ENCODE measurements at regions not wholly inside any gene's neighbourhood (a gene's known extent, or its start where the extent isn't known, plus 50 kb on each side); places are given as distances from the start of the nearest gene placed in this dataset.

DNA sequence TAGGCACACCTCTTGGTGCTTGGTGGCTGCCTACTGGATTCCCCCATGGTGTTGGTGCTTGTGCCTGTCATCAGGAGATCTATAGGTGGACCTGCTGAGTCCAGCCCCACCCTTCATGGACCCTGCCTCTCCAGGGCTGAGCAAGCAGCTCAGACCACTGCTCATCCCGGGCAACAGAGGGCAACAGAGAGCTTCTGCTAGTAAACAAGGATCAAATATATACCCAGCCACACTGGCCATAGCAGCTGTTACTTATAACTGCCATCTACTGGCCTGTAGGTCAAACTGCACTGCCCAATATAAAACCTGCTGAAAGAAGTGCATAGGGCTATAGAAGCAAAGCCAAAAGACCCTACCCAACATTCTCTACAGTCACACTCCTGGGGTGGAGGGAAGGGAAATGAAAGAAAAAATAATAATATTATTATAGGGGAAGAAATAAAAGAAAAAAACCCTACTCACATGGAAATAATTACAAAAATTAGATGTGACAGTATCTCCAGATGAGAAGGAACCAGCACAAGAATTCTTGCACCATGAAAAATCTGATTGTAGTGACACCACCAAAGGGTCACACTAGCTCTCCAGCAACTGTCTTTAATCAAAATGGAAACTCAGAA, 54.9 kb upstream of the ZNF800 start:
- Histone ChIP-seq H3K9ac (replicated peaks; ENCODE audit: extremely low read depth, insufficient read depth, low read length) (no peak overlapping the region), H3K4me1 (ENCODE audit: control insufficient read depth, extremely low read depth, insufficient read depth, low read length) (no peaks in the 10 kb centered on the region), H3K9me3 (replicated peaks; ENCODE audit: control insufficient read depth, insufficient read depth, low read length) (no peaks in the 10 kb centered on the region), H3K27ac (ENCODE audit: insufficient read depth, low read depth, low read length) (no peak overlapping the region), H3K36me3 (ENCODE audit: control insufficient read depth in 2 of 2, extremely low read depth in 1 of 2, insufficient read depth in 2 of 2, low read length in 2 of 2) (no peaks in the 10 kb centered on the region), H4K20me1 (replicated peaks; ENCODE audit: control insufficient read depth, extremely low read depth, insufficient read depth, low read length) (no peaks in the 10 kb centered on the region), H3K4me2 (ENCODE audit: insufficient read depth, low read length) (no peak overlapping the region), H3K79me2 (ENCODE audit: control insufficient read depth, insufficient read depth, low read length) (no peaks in the 10 kb centered on the region), H3K4me3 (replicated peaks in 1 of 3; ENCODE audit: insufficient read depth in 1 of 3, low read depth in 1 of 3, low read length in 3 of 3) (no peak overlapping the region), H3K9me1 (replicated peaks; ENCODE audit: control insufficient read depth, extremely low read depth, insufficient read depth, low read length) (no peaks in the 10 kb centered on the region), H3K27me3 (ENCODE audit: control insufficient read depth in 2 of 2, insufficient read depth in 2 of 2, low read length in 2 of 2) (no peaks in the 10 kb centered on the region), H2AFZ (ENCODE audit: low read depth, low read length) (no peak overlapping the region)
- TF ChIP-seq EZH2 (IDR thresholded peaks at IDR 0.05; ENCODE audit: borderline replicate concordance, low read depth, low read length, severe bottlenecking): no peak
- TF ChIP-seq FOS (IDR thresholded peaks at IDR 0.05; ENCODE audit: borderline replicate concordance, insufficient read depth, low read length): no peak
- TF ChIP-seq, protein P1, sequence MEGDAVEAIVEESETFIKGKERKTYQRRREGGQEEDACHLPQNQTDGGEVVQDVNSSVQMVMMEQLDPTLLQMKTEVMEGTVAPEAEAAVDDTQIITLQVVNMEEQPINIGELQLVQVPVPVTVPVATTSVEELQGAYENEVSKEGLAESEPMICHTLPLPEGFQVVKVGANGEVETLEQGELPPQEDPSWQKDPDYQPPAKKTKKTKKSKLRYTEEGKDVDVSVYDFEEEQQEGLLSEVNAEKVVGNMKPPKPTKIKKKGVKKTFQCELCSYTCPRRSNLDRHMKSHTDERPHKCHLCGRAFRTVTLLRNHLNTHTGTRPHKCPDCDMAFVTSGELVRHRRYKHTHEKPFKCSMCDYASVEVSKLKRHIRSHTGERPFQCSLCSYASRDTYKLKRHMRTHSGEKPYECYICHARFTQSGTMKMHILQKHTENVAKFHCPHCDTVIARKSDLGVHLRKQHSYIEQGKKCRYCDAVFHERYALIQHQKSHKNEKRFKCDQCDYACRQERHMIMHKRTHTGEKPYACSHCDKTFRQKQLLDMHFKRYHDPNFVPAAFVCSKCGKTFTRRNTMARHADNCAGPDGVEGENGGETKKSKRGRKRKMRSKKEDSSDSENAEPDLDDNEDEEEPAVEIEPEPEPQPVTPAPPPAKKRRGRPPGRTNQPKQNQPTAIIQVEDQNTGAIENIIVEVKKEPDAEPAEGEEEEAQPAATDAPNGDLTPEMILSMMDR (IDR thresholded peaks at IDR 0.05; ENCODE audit: extremely low read depth in 1 of 2, insufficient read depth in 1 of 2, low read depth in 1 of 2, low read length in 2 of 2): peak; percentile 47 to 60
- no peak for TF ChIP-seq POLR2AphosphoS5 (IDR thresholded peaks at IDR 0.05; ENCODE audit: insufficient read depth, low read depth, low read length)
- peak; percentile 32 for DNase-seq (ENCODE audit: low read depth, low spot score)
- dilution Hi-C loops (cut with MboI; ENCODE audit: extremely low pct_ligation_motif_present, low sequenced_read_pairs): no loop called here
- intact Hi-C loops (cut with micrococcal nuclease): loop anchor here (1.0 kb wide), 2 partner anchors 100 to 644 kb away; no protein-coding TSS in a partner anchor
- POLR2A ChIA-PET: interaction anchor here (0.9 kb wide), 1 partner anchor 55 kb away, joined by 3 read pairs; the partner anchor contains the start of gene ZNF800
- FAIRE-seq: peak; percentile 8
- no TSS peak for BruUV-seq (replicated peaks)
- CTCF ChIA-PET: interaction anchor here (1.0 to 3.1 kb wide), 7 partner anchors 12 to 762 kb away, joined by 3 to 32 read pairs (median 4); no protein-coding TSS in a partner anchor

DNA sequence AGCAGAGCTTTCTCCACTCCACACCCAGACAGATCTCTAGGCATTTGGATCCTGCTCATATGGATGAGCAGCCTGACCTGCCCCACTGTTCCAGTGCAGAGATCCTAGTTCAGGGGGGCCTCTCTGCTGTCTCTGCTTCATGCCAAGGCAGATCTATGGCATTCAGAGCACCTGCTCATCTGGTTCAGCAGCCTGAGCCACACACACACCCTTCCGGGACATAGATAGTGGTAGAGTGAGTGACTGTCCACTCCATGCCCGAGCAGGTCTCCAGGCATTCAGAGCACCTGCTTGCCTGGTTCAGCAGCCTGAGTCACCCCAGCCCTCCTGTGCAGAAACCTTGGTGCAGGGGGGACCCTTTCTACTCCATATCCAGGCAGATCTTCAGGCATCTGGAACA, 54.3 kb upstream of the ZNF800 start:
- BruUV-seq (replicated peaks): no TSS peak
- ChIA-PET CTCF (interaction anchor here (1.0 to 3.1 kb wide), 6 partner anchors 11 to 763 kb away, joined by 3 to 32 read pairs (median 8); no protein-coding TSS in a partner anchor), POLR2A (no interaction called here)
- no peak overlapping the region for H3K27ac ChIP-seq (ENCODE audit: insufficient read depth, low read depth, low read length)
- H3K27me3 ChIP-seq (ENCODE audit: control insufficient read depth in 2 of 2, insufficient read depth in 2 of 2, low read length in 2 of 2): no peaks in the 10 kb centered on the region
- no peak overlapping the region for H3K4me3 ChIP-seq (replicated peaks in 1 of 3; ENCODE audit: insufficient read depth in 1 of 3, low read depth in 1 of 3, low read length in 3 of 3)
- intact Hi-C loops (cut with micrococcal nuclease) (loop anchor here (1.0 kb wide), 2 partner anchors 100 to 644 kb away; no protein-coding TSS in a partner anchor), dilution Hi-C loops (cut with MboI; ENCODE audit: extremely low pct_ligation_motif_present, low sequenced_read_pairs) (no loop called here)
- H3K4me1 ChIP-seq (ENCODE audit: control insufficient read depth, extremely low read depth, insufficient read depth, low read length): no peaks in the 10 kb centered on the region
- no peak for FAIRE-seq
- no peaks in the 10 kb centered on the region for H3K36me3 ChIP-seq (ENCODE audit: control insufficient read depth in 2 of 2, extremely low read depth in 1 of 2, insufficient read depth in 2 of 2, low read length in 2 of 2)
- H3K4me2 ChIP-seq (ENCODE audit: insufficient read depth, low read length): no peak overlapping the region
- TF ChIP-seq EZH2 (IDR thresholded peaks at IDR 0.05; ENCODE audit: borderline replicate concordance, low read depth, low read length, severe bottlenecking): no peak
- no peak for TF ChIP-seq POLR2A (IDR thresholded peaks at IDR 0.05; ENCODE audit: low read depth, low read length)
- TF ChIP-seq MYC (IDR thresholded peaks at IDR 0.05; ENCODE audit: low read depth, low read length): no peak
- TF ChIP-seq GATA2 (IDR thresholded peaks at IDR 0.05; ENCODE audit: insufficient read depth, insufficient read length, low read depth, low read length): no peak
- TF ChIP-seq, protein P1 (IDR thresholded peaks at IDR 0.05; ENCODE audit: extremely low read depth in 1 of 2, insufficient read depth in 1 of 2, low read depth in 1 of 2, low read length in 2 of 2): no peak
- TF ChIP-seq, protein P2, sequence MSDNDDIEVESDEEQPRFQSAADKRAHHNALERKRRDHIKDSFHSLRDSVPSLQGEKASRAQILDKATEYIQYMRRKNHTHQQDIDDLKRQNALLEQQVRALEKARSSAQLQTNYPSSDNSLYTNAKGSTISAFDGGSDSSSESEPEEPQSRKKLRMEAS (IDR thresholded peaks at IDR 0.05; ENCODE audit: insufficient read depth, insufficient read length): no peak
- no peaks in the 10 kb centered on the region for H3K79me2 ChIP-seq (ENCODE audit: control insufficient read depth, insufficient read depth, low read length)
- no peak overlapping the region for H3K9ac ChIP-seq (replicated peaks; ENCODE audit: extremely low read depth, insufficient read depth, low read length)
- H3K9me3 ChIP-seq (replicated peaks; ENCODE audit: control insufficient read depth, insufficient read depth, low read length): no peaks in the 10 kb centered on the region
- H3K9me1 ChIP-seq (replicated peaks; ENCODE audit: control insufficient read depth, extremely low read depth, insufficient read depth, low read length): no peaks in the 10 kb centered on the region
- DNase-seq (ENCODE audit: low read depth, low spot score): no peak
- no peaks in the 10 kb centered on the region for H4K20me1 ChIP-seq (replicated peaks; ENCODE audit: control insufficient read depth, extremely low read depth, insufficient read depth, low read length)
- no peak overlapping the region for H2AFZ ChIP-seq (ENCODE audit: low read depth, low read length)

Data from endothelial cell of umbilical vein (primary cell).